DMS79 treated with DMSO at 0.1 percent for 48 hours (cell line): ENCODE measurements at regions not wholly inside any gene's neighbourhood (a gene's known extent, or its start where the extent isn't known, plus 50 kb on each side); places are given as distances from the start of the nearest gene placed in this dataset.

Experiments used
- DNase-seq: peaks from one replicate; lab custom pipeline; 2025; lab: John Stamatoyannopoulos, UW

DNA sequence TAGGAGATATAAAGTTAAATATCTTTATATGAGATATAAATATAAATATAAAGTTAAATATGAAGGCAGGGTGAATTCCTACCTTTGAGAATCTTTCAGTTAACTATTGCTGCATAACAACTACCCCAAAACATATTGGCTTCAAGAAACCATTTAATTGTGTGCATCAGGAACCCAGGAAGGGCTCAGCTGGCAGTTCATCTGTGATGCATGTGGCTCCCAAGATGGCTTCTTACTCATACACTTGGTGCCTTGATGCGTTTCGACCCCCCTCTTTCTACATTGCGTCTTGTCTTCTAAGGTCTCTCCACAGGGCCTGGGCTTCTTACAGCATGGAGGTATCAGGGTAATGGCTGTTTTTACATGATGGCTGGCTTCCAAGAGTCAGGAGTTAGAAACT is 253.9 kb upstream of the CRY1 start:
- DNase-seq = no peak

DNA sequence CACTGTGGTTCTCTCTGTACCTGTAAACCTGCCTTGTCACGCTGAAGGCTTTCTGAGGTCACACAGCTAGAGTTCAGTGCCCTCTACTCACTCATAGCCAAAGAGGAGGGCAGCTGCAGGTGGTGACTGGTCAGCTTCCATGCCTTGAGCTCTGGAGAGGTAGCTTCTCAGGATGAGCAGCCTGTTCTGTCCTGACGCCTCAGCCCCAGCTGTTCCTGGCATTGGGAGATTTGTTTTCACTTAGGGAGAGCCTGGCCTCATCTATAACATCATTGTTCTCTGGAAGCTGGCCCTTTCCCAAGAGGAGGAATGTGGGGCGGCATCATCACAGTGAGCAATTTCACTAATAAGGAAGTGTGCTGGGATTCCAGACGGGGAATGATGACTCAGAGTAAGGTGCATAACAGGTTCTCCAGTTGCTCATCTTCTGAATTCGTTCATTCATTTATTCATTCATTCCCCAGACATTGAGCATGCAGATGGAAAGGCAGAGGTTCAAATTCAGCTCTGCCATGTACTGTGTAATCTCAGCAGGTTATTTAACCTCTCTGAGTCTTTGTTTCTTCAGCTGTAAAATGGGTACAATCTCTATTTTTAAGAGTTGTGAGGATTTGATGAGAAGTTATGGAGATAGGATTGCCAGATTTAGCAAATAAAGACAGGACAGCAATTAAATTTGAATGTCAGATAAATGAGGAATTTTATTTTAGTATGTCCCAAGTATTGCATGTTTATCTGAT is 255.8 kb upstream of the CRY1 start:
- DNase-seq = peak; percentile 54

DNA sequence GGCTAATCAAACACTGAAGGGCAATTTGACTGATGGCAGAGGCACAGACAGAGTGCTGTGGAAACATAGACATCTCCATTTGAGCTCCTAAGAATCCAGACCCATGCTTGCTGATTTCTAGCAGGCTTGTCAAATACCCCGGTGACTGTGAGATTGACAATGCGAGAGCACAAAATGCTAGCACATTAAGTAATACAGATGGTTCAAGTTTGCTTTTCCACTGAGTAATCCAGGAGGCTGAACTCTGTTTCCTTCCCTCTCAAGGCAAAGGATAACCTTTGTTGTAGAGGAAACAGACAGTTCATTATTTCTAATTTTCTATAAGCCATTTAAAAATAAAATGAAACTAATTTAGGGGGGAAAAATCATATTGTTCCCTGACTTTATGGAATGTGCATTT is 256.5 kb upstream of the CRY1 start:
- DNase-seq = no peak

DNA sequence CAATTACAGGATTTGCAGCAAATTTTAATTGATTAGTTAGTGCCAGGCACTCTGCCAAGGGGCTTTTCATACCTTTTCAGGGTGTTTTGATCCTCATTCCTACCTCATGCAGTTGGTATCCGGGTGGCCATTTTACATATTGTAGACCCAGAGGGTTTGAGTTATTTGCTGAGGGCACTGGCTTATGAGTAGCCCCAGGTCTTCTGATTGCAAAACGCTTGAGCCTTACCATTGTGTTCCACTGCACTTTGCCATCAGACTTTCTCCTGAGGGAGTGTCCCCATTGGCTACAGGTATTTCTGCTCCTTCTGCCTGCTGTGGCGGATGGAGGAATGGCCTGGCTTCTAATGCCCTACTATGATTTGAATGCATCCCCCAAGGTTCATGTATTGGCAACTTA is 257.8 kb upstream of the CRY1 start:
- no peak for DNase-seq

DNA sequence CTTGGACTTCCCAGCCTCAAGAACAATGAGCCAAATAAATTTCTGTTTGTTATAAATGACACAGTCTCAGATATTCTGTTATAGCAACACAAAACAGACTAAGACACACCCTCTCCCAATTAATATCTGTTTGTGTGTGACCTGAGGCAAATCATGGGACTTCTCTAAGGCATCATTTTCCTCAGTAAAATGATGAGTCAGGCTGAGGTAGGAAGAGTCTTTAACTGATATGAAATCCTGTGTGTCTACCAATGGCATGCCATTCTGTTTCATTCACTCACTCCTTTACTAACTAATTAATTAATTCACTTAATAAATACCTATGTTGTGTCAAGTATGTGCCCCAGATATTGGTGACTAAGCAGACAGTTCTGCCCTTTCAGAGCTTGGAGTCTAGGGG is 258.4 kb upstream of the CRY1 start:
- no peak for DNase-seq

DNA sequence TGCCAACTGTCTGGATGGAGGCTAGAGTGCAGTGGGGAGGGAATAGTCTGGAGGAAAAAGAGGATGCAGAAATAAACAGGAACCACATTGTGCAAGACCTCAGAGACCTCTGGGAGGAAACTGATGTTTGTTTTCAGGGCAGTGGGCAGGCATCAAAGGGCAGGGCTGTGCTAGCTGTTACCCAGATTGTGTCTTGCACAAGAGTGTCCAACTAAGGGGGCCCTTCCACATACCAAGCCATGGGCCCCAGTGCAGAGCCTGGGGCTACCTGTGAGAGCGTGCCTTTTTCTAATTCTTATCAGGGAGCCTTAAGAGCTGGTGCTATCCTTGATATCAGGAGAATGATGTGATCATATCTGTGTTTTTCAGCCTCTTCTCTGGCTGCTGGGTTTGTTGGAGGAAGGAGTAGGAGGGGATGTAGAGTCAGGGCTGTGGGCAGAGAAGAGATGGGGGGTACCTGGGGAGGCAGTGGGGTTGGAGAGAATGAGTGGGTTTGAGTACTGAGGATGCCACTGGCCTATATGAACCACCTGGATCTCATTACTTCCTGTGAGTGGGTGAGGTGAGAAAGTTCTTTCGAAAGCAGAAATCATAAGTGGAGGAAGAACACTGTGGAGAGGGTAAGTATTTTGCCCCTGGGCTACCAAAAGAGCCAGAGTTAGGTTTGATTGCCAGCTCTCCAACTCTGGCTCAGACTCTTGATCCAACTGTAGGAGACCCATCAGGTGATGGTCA is 259.2 kb upstream of the CRY1 start:
- DNase-seq = no peak

DNA sequence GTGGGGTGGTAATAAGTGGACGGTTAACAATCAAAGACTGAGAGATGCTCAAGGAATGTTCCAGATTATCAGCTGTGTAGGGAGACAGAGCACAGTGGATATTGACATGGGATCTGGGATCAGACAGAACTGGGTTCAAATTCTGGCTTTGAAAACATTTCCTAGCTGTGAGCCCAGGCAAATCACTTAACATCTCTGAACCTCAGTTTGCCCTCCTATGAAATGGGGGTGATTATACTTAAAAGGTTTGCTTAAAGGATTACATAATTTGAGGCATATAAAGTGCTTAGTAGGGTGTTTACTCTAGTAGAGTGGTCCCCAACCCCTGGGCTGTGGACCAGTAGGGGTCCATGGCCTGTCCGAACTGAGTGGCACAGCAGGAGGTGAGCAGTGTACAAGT is 260.0 kb upstream of the CRY1 start:
- no peak for DNase-seq

DNA sequence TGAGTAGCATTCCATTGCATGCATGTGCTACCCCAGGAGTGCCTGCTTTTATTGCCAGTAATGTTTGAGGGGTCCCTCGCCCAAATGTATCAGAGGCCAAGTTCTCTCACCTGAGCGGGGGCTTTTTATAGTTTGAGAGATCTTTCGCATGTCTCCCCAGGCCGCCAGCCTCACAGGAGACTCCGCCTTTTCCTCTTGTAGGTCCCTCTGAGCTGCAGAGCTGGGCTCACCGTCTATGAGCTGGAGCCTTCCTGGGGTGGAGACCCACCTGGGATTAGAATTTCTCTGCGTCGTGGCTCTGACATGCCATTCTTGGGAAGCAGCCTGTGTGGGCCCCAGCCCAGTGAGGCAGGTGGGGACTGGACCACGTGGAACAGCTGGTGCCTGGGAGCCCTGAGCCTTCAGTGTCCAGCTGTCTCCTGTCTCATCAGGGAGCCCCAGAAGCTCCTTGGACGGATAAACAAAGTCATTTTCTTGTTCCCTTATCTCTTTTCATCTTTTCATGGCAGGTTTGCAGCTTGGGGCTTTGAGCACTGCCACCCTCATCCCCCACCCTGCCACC is 261.7 kb upstream of the CRY1 start:
- no peak for DNase-seq

DNA sequence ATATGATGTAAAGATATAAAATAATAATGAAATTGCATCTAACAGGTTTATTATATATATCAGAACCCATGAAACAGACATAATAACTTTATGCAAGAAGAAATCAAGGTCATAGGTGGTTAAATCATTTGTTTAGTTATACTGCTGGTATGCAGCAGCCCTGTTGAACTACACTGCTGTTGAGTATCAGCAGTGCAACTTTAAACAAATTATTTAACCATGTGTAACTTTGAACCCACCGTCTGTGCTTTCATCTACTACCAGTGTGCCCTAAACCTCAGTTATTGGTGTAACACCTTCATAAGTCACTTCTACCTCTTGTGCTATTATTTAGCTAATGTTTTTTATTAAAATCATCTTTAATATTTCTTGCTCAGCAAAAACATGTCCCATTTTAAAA is 262.3 kb upstream of the CRY1 start:
- DNase-seq = no peak

DNA sequence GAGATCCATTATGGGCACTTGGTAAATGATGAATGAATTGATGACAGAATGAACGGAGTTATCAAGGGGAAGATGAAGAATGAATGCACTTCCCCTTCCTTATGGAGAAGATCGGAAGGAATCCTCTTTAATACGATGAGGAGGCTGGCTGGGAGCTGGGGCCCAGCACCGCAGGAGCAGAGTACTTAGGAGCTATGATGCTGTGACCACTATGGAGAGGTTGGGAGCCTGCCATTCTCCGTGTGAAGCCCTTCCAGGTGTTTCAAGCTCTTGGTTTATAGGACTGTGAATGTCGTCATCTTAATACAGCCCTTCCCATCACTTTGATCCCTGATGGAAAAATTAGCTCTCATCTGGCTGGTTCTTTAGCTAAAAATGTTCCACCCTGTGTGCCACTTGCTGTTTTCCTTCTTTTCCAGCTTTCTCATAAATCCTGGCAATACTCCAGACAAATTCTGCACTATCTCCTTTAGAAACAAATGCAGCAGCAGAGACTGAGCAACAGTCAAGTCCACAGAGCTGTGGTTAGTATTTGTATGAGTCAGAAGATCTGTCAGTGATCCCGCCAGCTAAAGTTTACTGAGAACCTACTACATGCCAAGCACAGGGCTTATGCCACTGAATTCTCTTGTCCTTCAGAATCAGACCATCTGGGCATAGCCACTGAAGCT is 263.1 kb upstream of the CRY1 start:
- DNase-seq = peak; percentile 82

DNA sequence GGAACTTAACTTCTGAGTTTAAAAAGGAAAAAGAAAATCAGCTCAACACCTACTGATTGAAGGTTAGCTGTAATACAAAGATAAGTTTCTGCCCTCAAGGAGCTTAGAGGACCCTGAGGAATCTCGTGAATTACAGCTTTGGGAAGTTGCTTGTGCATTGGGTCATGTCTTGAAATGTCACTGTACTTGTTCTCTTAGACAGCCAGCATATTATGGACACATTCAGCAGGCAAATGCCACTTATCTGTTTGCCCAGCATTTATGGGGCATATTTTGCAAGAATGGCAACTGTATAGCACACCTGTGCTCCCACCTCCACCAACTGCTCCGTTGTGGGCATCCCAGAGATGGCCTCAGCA is 263.6 kb upstream of the CRY1 start:
- DNase-seq = no peak

DNA sequence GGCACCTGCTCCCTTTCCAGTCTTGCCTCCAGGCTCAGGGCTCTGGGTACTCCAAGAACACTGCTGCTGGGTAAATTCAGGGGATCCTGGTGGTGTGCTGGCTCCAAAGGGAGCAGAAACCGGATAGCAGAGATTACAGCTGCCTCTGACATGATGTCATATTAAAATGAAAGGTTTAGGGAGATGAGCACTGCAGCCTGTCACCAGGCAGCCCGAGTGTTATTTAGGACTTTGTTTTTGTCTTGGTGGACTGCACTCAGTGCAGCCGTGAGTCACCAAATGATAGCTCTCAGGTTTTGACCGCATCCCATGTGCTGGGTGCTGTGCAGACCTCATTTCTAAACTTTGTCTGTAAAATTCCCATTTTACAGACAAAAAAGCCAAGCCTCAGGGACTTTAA is 266.0 kb upstream of the CRY1 start:
- DNase-seq = no peak

DNA sequence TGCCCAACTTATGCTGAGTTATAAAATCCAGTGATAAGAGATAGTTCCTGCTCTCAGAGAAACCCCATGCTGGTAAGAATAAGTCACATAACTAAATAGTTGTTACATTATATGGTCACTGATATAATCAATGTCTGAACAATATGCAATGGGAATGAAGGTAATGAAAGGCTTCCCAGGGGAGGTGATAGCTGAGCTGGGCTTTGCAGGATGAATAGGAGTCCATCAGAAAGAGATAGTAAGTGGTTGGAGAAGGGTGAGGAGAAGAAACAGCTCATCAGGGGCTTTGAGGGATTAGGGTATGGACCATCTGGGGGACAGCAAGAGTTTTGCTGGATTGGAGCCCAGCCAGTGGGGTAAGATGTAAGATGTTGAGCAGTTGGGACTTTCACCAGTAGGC is 266.7 kb upstream of the CRY1 start:
- no peak for DNase-seq

DNA sequence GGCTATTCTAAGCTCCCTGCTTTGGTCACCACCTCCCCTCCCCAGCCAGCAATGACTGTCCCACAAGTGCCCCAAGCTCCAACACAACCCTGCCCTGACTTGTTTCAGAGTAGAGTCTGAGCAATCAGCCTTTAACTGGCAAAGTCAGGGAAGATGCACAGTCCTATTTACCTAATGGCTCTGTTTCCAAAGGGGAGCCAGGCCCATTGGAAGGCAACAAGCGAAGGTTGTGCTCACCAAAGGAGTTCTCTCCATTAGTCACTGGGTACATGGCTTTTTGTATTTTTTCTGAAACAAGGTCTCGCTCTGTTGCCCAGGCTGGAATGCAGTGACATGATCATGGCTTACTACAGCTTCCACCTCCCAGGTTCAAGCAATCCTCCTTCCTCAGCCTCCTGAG is 267.1 kb upstream of the CRY1 start:
- DNase-seq = no peak

DNA sequence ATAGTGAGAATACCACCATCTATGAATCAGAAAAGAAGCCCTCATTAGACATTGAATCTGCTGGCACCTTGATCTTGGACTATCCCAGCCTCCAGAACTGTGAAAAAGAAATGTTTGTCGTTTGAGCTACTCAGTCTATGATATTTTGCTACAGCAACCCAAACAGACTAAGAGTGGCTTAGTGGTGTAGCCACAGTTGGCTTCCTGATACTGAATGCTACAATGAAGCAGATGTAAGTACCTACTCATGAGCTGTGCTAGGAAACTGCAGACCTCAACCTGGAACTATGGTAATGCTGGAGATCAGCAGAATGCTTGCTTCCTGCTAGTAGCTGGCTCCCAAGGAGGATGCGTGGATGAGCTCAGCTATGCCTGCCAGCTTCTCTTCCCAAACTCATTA is 268.6 kb upstream of the CRY1 start:
- no peak for DNase-seq

DNA sequence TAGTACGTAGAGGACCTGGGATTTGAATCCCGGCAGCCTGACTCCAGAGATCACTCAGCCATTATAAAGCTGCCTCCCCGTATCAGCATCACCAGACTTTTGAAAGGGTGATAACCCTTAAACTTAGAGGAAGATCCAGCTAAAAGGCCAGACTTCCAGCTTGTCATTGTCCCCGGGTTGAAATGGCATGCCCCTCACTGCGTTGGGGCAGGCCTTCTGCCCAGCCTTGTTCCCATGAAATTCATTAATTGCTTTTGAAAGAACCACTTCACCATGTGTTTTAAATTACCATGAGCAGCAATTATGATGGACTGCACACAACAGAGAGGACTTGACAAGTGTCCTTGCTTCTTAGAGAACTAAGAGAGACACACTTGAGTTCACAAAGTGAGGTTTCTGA is 269.6 kb upstream of the CRY1 start:
- peak; percentile 63 for DNase-seq

DNA sequence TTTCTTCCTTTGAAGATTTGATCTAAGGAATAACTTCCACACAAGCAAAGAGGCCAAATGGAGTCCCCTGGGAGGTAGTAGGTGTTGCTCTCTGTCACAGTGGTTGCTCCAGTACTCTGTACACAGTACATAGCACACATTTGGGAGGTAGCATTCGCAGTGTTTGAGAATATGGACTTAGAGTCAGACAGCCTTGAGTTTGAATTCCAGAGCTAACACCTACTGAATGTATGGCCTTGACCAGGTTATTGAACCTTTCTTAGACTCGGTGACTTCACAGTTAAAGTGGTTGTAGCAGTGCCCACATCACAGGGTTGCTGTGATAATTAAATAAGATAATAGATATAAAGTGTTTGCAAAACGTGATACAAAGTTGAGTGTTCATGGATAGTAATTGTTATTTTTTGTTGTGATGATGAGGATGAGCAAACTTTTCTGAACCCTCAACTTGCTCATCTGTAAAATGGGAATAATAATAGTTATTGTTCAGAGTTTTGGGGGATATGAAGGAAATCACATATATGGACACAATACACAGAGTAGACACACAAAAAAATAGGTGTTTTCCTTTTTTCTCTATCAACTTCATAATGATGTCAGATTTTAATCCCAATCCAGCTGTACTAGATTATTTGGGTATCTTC is 271.6 kb upstream of the CRY1 start:
- peak; percentile 81 for DNase-seq

DNA sequence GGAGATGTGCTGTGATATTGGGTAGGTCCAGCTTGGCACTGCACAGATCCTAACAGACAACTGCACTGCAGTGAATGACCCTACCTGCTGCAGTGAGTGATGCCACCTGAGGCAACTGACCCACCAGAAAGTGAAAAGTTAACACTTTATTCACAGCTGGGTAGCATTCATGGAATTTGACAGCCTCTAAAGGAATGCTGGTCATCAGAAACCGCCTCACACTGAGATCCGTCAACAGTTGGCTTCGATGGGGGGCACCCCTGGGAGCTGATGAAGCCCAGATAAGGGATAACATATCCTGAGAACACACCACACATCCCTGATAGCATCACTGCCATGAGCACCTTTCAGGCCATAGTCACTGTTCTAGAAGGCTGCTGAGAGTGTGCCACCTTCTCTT is 272.4 kb upstream of the CRY1 start:
- DNase-seq = no peak

DNA sequence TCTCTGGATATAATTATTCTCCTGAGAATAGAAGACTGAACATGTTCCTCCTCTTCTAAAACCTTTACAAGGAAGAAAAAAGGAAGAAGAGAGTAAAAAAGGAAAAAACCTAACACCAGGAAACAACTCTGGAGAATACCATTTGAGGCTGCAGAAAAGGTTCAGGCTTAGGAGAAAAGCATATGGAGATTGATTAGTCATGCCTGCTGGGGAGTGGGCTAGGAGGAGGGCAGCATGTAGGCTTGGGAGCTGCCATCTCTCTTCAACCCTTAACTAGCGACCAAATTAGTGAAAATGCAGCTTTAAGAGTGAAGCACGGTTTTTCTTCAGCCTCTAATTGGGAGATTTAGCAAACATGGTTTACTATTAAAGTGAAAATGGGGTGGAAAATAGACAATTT is 273.0 kb upstream of the CRY1 start:
- no peak for DNase-seq

DNA sequence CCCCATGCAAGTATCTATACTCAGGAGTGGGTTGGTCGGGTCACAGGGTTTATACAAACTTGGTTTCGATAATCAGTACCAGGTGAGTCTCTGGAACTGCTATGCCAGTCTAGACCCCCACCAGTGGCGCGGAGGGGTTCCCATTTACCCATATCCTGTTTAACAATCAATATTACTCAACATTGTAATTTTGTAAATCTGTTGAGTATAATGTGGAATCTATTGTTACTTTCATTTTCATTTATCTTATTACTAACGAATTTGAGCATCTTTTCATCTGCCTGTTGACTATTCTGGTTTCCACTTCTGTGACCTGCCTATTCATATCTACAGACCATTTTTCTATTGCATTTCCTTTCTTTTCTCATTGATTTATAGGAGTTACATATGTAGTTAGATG is 275.2 kb upstream of the CRY1 start:
- DNase-seq = no peak

DNA sequence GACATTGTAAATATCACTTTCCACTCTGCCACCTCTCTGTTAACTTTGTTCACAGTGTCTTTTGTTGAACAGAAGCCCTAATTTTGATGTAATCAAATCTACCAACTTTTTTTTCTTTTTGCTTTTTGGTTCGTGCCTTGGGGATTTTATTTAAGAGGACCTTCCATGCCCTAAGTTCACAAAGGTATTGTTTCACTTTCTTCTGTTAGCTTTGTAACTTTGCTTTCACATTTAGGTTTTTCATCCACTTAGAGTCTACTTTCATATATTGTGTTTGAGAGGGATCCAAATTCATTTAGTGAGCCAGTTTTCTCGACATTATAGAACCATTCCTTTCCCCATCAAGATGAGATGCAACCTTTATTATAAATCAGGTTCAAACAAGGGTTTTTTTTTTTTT is 275.7 kb upstream of the CRY1 start:
- no peak for DNase-seq

DNA sequence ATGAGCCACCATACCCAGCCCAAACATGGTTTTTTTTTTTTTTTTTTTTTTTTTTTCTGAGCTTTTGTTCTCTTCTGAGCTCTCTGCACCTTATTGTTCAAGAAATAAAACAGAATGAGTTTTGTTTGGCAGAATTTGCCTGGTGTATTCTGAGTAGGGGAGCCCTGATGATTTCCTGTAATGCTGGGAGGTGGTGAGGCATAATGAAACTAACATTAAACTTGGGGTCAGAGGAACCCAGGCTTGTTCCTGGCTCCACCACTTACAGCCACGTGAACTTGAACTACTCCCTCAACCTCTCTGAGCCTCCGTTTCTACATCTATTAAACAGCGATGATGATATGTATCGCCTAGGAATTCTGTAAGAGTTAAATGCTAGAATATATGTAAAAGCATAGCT is 276.3 kb upstream of the CRY1 start:
- no peak for DNase-seq

DNA sequence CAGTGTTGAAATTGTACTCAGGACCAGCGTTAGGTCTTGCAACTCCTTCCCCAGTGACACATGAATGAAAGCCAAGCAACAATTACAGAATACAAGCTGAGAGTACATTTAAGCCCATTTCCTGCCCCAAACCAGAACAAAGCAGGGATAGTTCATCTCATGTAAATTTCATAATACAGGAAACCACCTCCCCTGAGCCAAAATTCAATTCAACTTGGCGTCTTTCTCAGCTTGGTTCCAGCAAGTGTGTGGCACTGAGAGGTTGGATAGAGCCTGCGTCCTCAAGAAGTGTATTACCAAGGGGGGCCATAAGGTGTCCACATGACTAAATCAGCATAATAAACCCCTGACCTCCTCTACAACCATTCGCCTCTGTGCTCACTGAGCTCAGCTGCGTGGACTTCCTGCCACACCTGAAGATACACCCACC is 278.9 kb upstream of the CRY1 start:
- no peak for DNase-seq
